Testis (tissue), 2 donors: ENCODE measurements at regions not wholly inside any gene's neighbourhood (a gene's known extent, or its start where the extent isn't known, plus 50 kb on each side); places are given as distances from the start of the nearest gene placed in this dataset.

Source experiments
- DNase-seq: peaks from one replicate; pipeline ENCODE4 v3.0.0-alpha.2; 2019
- H3K27ac ChIP-seq, 2 donors: fragments of 200-600 bp; sonication (generic); one replicate each; pipeline ENCODE4 v1.5.1; 2019
- H3K27me3 ChIP-seq: fragments of 200-600 bp; sonication (generic); one replicate; pipeline ENCODE4 v1.5.1; 2019
- H3K36me3 ChIP-seq: fragments of 200-600 bp; sonication (generic); one replicate; pipeline ENCODE4 v1.5.1; 2017; ENCODE audit warnings: low read depth; ENCODE audit errors: missing control alignments
- H3K4me1 ChIP-seq: fragments of 200-600 bp; sonication (generic); one replicate; pipeline ENCODE4 v1.5.1; 2019
- H3K4me3 ChIP-seq, 2 donors: fragments of 200-600 bp; sonication (generic); one replicate each; pipeline ENCODE4 v1.5.1; 2017 to 2019
- H3K9me3 ChIP-seq: fragments of 200-600 bp; sonication (generic); one replicate; pipeline ENCODE4 v1.5.1; 2017
- POLR2A ChIP-seq: fragments of 450-650 bp; IDR thresholded peaks from one replicate; pipeline ENCODE4 v1.6.1; 2017; ENCODE audit warnings: antibody characterized with exemption, mild to moderate bottlenecking, moderate library complexity
- WGBS, 2 donors: methylation state at CpG; one replicate each; pipeline ENCODE4 v1.1.5; 2018; 5-methylcytosine and 5-hydroxymethylcytosine counted together
- intact Hi-C: fragments of 100-400 bp; cut with DNase I; formaldehyde crosslinking; loops from one replicate; pipeline ENCODE4 v1.15.1; 2023; ENCODE audit warnings: low total_unique reads
- TF ChIP-seq, protein P1 (sequence below), 3 experiments: fragments of 450-650 bp in 2 of 3; fragments of 200-600 bp in 1 of 3; sonication (generic) in 1 of 3; IDR thresholded peaks; one replicate each; pipeline ENCODE4 v1.5.1; 2016 to 2019; ENCODE audit warnings: antibody characterized with exemption in 3 of 3, mild to moderate bottlenecking in 2 of 3, moderate library complexity in 1 of 3

DNA sequence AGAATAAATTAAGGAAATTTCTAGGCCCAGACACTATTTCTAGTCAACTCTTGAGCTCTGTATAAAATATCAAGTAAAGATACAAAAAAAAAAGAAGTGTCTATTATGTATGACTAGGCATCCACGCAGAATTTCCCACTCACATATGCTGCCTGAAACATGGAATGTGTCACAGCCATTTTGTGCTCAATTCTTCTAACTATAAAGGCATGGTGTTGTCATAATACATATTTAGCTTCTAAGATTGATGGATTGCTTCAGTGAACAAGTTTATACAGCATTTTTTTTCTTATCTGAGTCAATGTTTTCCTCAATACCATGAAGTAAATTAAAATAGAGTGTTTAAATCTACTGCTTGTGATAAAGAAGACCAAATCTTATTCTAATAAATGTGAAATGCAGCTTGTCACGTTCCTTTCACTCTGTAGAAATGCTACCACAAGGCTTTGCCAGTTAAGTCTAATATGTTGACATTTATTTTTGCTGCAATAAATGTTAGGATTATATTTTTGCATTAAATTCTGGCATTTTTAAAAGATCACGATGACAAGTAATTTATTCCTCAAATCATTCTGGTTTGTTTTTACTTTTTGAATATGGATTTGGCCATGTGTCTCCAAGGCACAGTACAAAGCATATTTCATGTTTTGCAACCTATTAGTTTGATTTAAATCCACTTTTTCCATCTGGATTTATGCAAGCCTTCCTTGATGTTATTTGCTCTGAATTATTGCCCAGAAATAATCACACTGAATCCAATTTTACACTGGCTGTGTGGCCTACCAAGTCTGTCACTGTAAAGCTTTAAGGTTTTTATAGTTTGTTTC is 1829.0 kb upstream of the PCDH7 start:
- no peaks in the 10 kb centered on the region for H3K4me1 ChIP-seq
- H3K9me3 ChIP-seq: no peaks in the 10 kb centered on the region
- no peaks in the 10 kb centered on the region for H3K36me3 ChIP-seq
- no peak overlapping the region for H3K4me3 ChIP-seq
- H3K27me3 ChIP-seq: no peaks in the 10 kb centered on the region
- TF ChIP-seq, protein P1, sequence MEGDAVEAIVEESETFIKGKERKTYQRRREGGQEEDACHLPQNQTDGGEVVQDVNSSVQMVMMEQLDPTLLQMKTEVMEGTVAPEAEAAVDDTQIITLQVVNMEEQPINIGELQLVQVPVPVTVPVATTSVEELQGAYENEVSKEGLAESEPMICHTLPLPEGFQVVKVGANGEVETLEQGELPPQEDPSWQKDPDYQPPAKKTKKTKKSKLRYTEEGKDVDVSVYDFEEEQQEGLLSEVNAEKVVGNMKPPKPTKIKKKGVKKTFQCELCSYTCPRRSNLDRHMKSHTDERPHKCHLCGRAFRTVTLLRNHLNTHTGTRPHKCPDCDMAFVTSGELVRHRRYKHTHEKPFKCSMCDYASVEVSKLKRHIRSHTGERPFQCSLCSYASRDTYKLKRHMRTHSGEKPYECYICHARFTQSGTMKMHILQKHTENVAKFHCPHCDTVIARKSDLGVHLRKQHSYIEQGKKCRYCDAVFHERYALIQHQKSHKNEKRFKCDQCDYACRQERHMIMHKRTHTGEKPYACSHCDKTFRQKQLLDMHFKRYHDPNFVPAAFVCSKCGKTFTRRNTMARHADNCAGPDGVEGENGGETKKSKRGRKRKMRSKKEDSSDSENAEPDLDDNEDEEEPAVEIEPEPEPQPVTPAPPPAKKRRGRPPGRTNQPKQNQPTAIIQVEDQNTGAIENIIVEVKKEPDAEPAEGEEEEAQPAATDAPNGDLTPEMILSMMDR (IDR thresholded peaks at IDR 0.05): no peak
- TF ChIP-seq POLR2A: no peak
- intact Hi-C loops: no loop called here
- DNase-seq: no peak
- H3K27ac ChIP-seq: no peak overlapping the region
- 62 to 68% methylated on average over 3 of the region's 3 CpGs for WGBS, 2 donors

- H3K9me3 ChIP-seq: no peaks in the 10 kb centered on the region
- no peak for DNase-seq
- intact Hi-C loops: no loop called here
- no peak overlapping the region for H3K27ac ChIP-seq
- whole genome bisulfite sequencing, 2 donors: 79 to 92% methylated on average over 1 of the region's 1 CpG
- no peak overlapping the region for H3K4me3 ChIP-seq
- no peaks in the 10 kb centered on the region for H3K27me3 ChIP-seq
- no peak for TF ChIP-seq POLR2A
- TF ChIP-seq, protein P1 (IDR thresholded peaks at IDR 0.05): no peak
- no peaks in the 10 kb centered on the region for H3K36me3 ChIP-seq
- H3K4me1 ChIP-seq: no peaks in the 10 kb centered on the region
These were observed 1806.7 kb upstream of the PCDH7 start for GRCh38 chr4:28913466-28913865.

GRCh38 chr4:28916585-28916984 is 1803.6 kb upstream of the PCDH7 start:
- Histone ChIP-seq H3K27me3 (no peaks in the 10 kb centered on the region), H3K36me3 (no peaks in the 10 kb centered on the region), H3K27ac (no peak overlapping the region), H3K9me3 (no peaks in the 10 kb centered on the region), H3K4me3 (no peak overlapping the region), H3K4me1 (no peaks in the 10 kb centered on the region)
- no peak for TF ChIP-seq POLR2A
- TF ChIP-seq, protein P1 (IDR thresholded peaks at IDR 0.05): no peak
- intact Hi-C loops: no loop called here
- DNase-seq: no peak
- WGBS, 2 donors: 89 to 92% methylated on average over 2 of the region's 2 CpGs

- no peaks in the 10 kb centered on the region for H3K36me3 ChIP-seq
- 94 to 100% methylated on average over 1 of the region's 1 CpG for WGBS, 2 donors
- DNase-seq: no peak
- TF ChIP-seq POLR2A: no peak
- TF ChIP-seq, protein P1 (IDR thresholded peaks at IDR 0.05): no peak
- no peak overlapping the region for H3K27ac ChIP-seq
- H3K9me3 ChIP-seq: no peaks in the 10 kb centered on the region
- no peaks in the 10 kb centered on the region for H3K27me3 ChIP-seq
- intact Hi-C loops: no loop called here
- no peaks in the 10 kb centered on the region for H3K4me1 ChIP-seq
- H3K4me3 ChIP-seq: no peak overlapping the region
These were observed 1801.3 kb upstream of the PCDH7 start for GRCh38 chr4:28918871-28919270.

GRCh38 chr4:28921886-28922285 is 1798.3 kb upstream of the PCDH7 start:
- whole genome bisulfite sequencing, 2 donors: 69 to 75% methylated on average over 5 of the region's 5 CpGs
- Histone ChIP-seq H3K27me3 (no peaks in the 10 kb centered on the region), H3K9me3 (no peaks in the 10 kb centered on the region), H3K36me3 (no peaks in the 10 kb centered on the region), H3K4me3 (no peak overlapping the region), H3K27ac (no peak overlapping the region), H3K4me1 (no peaks in the 10 kb centered on the region)
- no peak for TF ChIP-seq POLR2A
- TF ChIP-seq, protein P1 (IDR thresholded peaks at IDR 0.05): no peak
- DNase-seq: no peak
- intact Hi-C loops: no loop called here
